MM.1S (cell line): ENCODE measurements at regions not wholly inside any gene's neighbourhood (a gene's known extent, or its start where the extent isn't known, plus 50 kb on each side); places are given as distances from the start of the nearest gene placed in this dataset.

Experiments used
- DNase-seq: peaks from one replicate; pipeline ENCODE4 v3.0.0-alpha.2; 2015
- H2AFZ ChIP-seq: fragments of 300-600 bp; sonication (generic); 2 replicates; pipeline ENCODE4 v1.6.0; 2016; ENCODE audit warnings: antibody characterized with exemption, low read length
- H3F3A ChIP-seq: fragments of 300-600 bp; sonication (generic); 2 replicates; pipeline ENCODE4 v1.6.1; 2016; ENCODE audit warnings: mild to moderate bottlenecking, antibody characterized with exemption, low read length, moderate library complexity, mixed read lengths; ENCODE audit not compliant: insufficient read depth
- H3K27ac ChIP-seq: fragments of 300-600 bp; sonication (generic); 2 replicates; pipeline ENCODE4 v1.5.1; 2016; ENCODE audit warnings: mild to moderate bottlenecking, low read length
- H3K27me3 ChIP-seq: fragments of 300-600 bp; sonication (generic); replicated peaks from 2 replicates; pipeline ENCODE4 v1.6.0; 2016; ENCODE audit warnings: low read length; ENCODE audit not compliant: insufficient read depth
- H3K36me3 ChIP-seq: fragments of 300-600 bp; sonication (generic); replicated peaks from 2 replicates; pipeline ENCODE4 v1.6.1; 2016; ENCODE audit warnings: mild to moderate bottlenecking, low read length, mixed read lengths; ENCODE audit not compliant: insufficient read depth
- H3K4me1 ChIP-seq: fragments of 300-600 bp; sonication (generic); 2 replicates; pipeline ENCODE4 v1.6.1; 2016; ENCODE audit warnings: low read length, mixed read lengths
- H3K4me2 ChIP-seq: fragments of 300-600 bp; sonication (generic); 2 replicates; pipeline ENCODE4 v1.6.0; 2016; ENCODE audit warnings: low read depth, low read length
- H3K4me3 ChIP-seq: fragments of 300-600 bp; sonication (generic); 2 replicates; pipeline ENCODE4 v1.5.1; 2016; ENCODE audit warnings: low read length, mixed read lengths
- H3K79me2 ChIP-seq: fragments of 300-600 bp; sonication (generic); 2 replicates; pipeline ENCODE4 v1.6.1; 2016; ENCODE audit warnings: mixed run types, low read length, mixed read lengths
- H3K9ac ChIP-seq: fragments of 300-600 bp; sonication (generic); 2 replicates; pipeline ENCODE4 v1.6.1; 2016; ENCODE audit warnings: low read length, mixed read lengths
- H3K9me2 ChIP-seq: fragments of 300-600 bp; sonication (generic); replicated peaks from 2 replicates; pipeline ENCODE4 v1.6.1; 2016; ENCODE audit warnings: mild to moderate bottlenecking, low read length, mixed read lengths; ENCODE audit not compliant: insufficient read depth
- H3K9me3 ChIP-seq: fragments of 300-600 bp; sonication (generic); replicated peaks from 2 replicates; pipeline ENCODE4 v1.6.1; 2016; ENCODE audit warnings: mild to moderate bottlenecking, low read length, mixed read lengths; ENCODE audit not compliant: insufficient read depth
- H4K20me1 ChIP-seq: fragments of 300-600 bp; sonication (generic); 2 replicates; pipeline ENCODE4 v1.6.1; 2016; ENCODE audit warnings: mild to moderate bottlenecking, low read length, moderate library complexity, mixed read lengths; ENCODE audit not compliant: insufficient read depth
- CTCF ChIP-seq: fragments of 300-600 bp; sonication (generic); IDR thresholded peaks from 2 replicates; pipeline ENCODE4 v1.5.1; 2016; ENCODE audit warnings: antibody characterized with exemption, low read length, mixed read lengths
- EZH2 ChIP-seq: fragments of 300-600 bp; sonication (generic); optimal IDR thresholded peaks from 2 replicates; pipeline ENCODE3; 2017; ENCODE audit warnings: low read depth, mild to moderate bottlenecking, antibody characterized with exemption, low read length, mixed read lengths
- EZH2phosphoT487 ChIP-seq: fragments of 300-600 bp; sonication (generic); IDR thresholded peaks from 2 replicates; pipeline ENCODE4 v1.6.1; 2018; ENCODE audit warnings: antibody characterized with exemption, low read length

- Histone ChIP-seq H3K27me3 (no peaks in the 10 kb centered on the region), H4K20me1 (no peaks in the 10 kb centered on the region), H3K9ac (no peak overlapping the region), H3K79me2 (no peaks in the 10 kb centered on the region), H3K9me3 (no peaks in the 10 kb centered on the region), H3K9me2 (no peaks in the 10 kb centered on the region), H3K4me1 (no peaks in the 10 kb centered on the region), H2AFZ (no peak overlapping the region), H3K36me3 (no peaks in the 10 kb centered on the region), H3F3A (no peaks in the 10 kb centered on the region), H3K27ac (no peak overlapping the region), H3K4me2 (no peak overlapping the region), H3K4me3 (no peak overlapping the region)
- no peak for TF ChIP-seq EZH2phosphoT487
- TF ChIP-seq CTCF, result no peak
- TF ChIP-seq EZH2, result no peak
- no peak for DNase-seq
Observed at GRCh38 chr4:167629272-167629671, 395.0 kb upstream of the SPOCK3 start.

- no peaks in the 10 kb centered on the region for H3K79me2 ChIP-seq
- no peak overlapping the region for H3K27ac ChIP-seq
- no peaks in the 10 kb centered on the region for H3K4me1 ChIP-seq
- H3K9me2 ChIP-seq, result no peaks in the 10 kb centered on the region
- no peaks in the 10 kb centered on the region for H3K36me3 ChIP-seq
- H2AFZ ChIP-seq, result no peak overlapping the region
- DNase-seq, result no peak
- TF ChIP-seq EZH2phosphoT487 (no peak), EZH2 (no peak), CTCF (no peak)
- H3K4me2 ChIP-seq, result no peak overlapping the region
- no peaks in the 10 kb centered on the region for H3F3A ChIP-seq
- no peak overlapping the region for H3K4me3 ChIP-seq
- no peaks in the 10 kb centered on the region for H3K9me3 ChIP-seq
- no peaks in the 10 kb centered on the region for H3K27me3 ChIP-seq
- H3K9ac ChIP-seq, result no peak overlapping the region
- no peaks in the 10 kb centered on the region for H4K20me1 ChIP-seq
Observed at GRCh38 chr4:167642250-167642649, 408.0 kb upstream of the SPOCK3 start.

- Histone ChIP-seq H3K4me3 (no peak overlapping the region), H3F3A (no peaks in the 10 kb centered on the region), H2AFZ (no peak overlapping the region), H3K27me3 (no peaks in the 10 kb centered on the region), H3K36me3 (no peaks in the 10 kb centered on the region), H3K27ac (no peak overlapping the region), H3K9me3 (no peaks in the 10 kb centered on the region), H3K4me2 (no peak overlapping the region), H4K20me1 (no peaks in the 10 kb centered on the region), H3K9ac (no peak overlapping the region), H3K79me2 (no peaks in the 10 kb centered on the region), H3K4me1 (no peaks in the 10 kb centered on the region), H3K9me2 (no peaks in the 10 kb centered on the region)
- no peak for DNase-seq
- TF ChIP-seq EZH2phosphoT487, result no peak
- no peak for TF ChIP-seq CTCF
- no peak for TF ChIP-seq EZH2
Observed at GRCh38 chr4:167645358-167645757, 411.1 kb upstream of the SPOCK3 start.
